ENCODE measurements at regions not wholly inside any gene's neighbourhood (a gene's known extent, or its start where the extent isn't known, plus 50 kb on each side); places are given as distances from the start of the nearest gene placed in this dataset.

DNA sequence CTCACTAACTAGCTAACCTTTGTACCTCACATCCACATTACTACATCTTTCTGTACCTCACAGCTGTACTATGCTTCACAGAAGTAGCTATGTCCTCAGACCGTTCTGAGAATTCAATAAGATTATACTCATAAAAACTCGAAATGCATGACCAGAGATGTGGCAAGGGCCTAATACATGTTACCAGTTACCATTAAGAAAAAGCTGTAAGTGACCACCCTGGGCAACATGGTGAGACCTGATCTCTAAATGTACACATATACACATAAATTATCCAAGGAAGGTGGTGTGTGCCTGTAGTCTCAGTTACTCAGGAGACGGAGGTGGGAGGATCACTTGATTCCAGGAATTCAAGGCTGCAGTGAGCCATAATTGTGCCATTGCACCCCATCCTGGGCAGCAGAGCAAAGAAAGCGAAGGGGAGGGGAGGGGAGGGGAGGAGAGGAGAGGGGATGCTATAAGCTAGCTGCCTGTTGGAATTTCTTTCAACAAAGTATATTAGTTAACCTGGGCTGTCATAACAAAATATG lies 482.6 kb upstream of the ZNF717 start:
- Histone ChIP-seq H3K4me1 (ENCODE audit: control insufficient read depth, insufficient read depth, low read length) (no peaks in the 10 kb centered on the region), H3K36me3 (ENCODE audit: control insufficient read depth in 2 of 2, insufficient read depth in 2 of 2, low read length in 1 of 2) (no peaks in the 10 kb centered on the region), H3K4me3 (no peak overlapping the region), H2AFZ (ENCODE audit: control insufficient read depth, low read depth, low read length) (no peak overlapping the region), H3K9me3 (replicated peaks; ENCODE audit: control insufficient read depth, insufficient read depth, low read length) (no peaks in the 10 kb centered on the region), H3K27ac (ENCODE audit: control insufficient read depth, insufficient read depth) (no peak overlapping the region), H4K20me1 (ENCODE audit: control insufficient read depth, insufficient read depth) (no peaks in the 10 kb centered on the region), H3K79me2 (ENCODE audit: control insufficient read depth, insufficient read depth, low read length) (no peaks in the 10 kb centered on the region), H3K4me2 (ENCODE audit: control insufficient read depth, insufficient read depth) (no peak overlapping the region), H3K27me3 (replicated peaks in 1 of 2; ENCODE audit: control insufficient read depth in 2 of 2, insufficient read depth in 2 of 2, low read length in 1 of 2) (no peaks in the 10 kb centered on the region), H3K9ac (ENCODE audit: control insufficient read depth, insufficient read depth, low read length) (no peak overlapping the region)
- in situ Hi-C loops (cut with MboI) (no loop called here), intact Hi-C loops (cut with micrococcal nuclease; ENCODE audit: unreplicated experiment) (no loop called here)
- RAD21 ChIA-PET (ENCODE audit: unreplicated experiment): interaction anchor here (0.5 to 0.9 kb wide), 2 partner anchors 9 to 38 kb away, joined by 3 to 5 read pairs; no protein-coding TSS in a partner anchor
- BruUV-seq (replicated peaks): no TSS peak
- DNase-seq (ENCODE audit: low read depth, low spot score) (no peak), FAIRE-seq (no peak), ATAC-seq (no peak)
- POLR2A ChIA-PET: no interaction called here
- 14% methylated on average over 3 of the region's 4 CpGs for WGBS (ENCODE audit: insufficient coverage, insufficient replicate concordance, low lambda C conversion rate, missing lambda C conversion rate)
- SMC1A ChIA-PET (ENCODE audit: uncharacterized antibody, unreplicated experiment): no interaction called here
- TF ChIP-seq POU2F2 (IDR thresholded peaks at IDR 0.05; ENCODE audit: borderline replicate concordance, low read depth, low read length) (no peak), JUNB (IDR thresholded peaks at IDR 0.05) (no peak), SIN3A (IDR thresholded peaks at IDR 0.05; ENCODE audit: low read depth, low read length) (no peak), NFIC (IDR thresholded peaks at IDR 0.05; ENCODE audit: low read depth, low read length) (no peak), ZZZ3 (IDR thresholded peaks at IDR 0.05; ENCODE audit: control insufficient read depth, insufficient read length, low read depth) (no peak), HDGF (IDR thresholded peaks at IDR 0.05) (no peak)
- CTCF ChIA-PET: no interaction called here

- ChIA-PET CTCF (no interaction called here), POLR2A (no interaction called here), SMC1A (ENCODE audit: uncharacterized antibody, unreplicated experiment) (interaction anchor here (1.0 kb wide), 1 partner anchor 20 kb away, joined by 3 read pairs; no protein-coding TSS in a partner anchor), RAD21 (ENCODE audit: unreplicated experiment) (no interaction called here)
- Histone ChIP-seq H3K36me3 (ENCODE audit: control insufficient read depth in 2 of 2, insufficient read depth in 2 of 2, low read length in 1 of 2) (no peaks in the 10 kb centered on the region), H2AFZ (ENCODE audit: control insufficient read depth, low read depth, low read length) (no peak overlapping the region), H3K4me1 (ENCODE audit: control insufficient read depth, insufficient read depth, low read length) (no peaks in the 10 kb centered on the region), H3K9me3 (replicated peaks; ENCODE audit: control insufficient read depth, insufficient read depth, low read length) (no peaks in the 10 kb centered on the region), H3K27ac (ENCODE audit: control insufficient read depth, insufficient read depth) (no peak overlapping the region), H3K27me3 (replicated peaks in 1 of 2; ENCODE audit: control insufficient read depth in 2 of 2, insufficient read depth in 2 of 2, low read length in 1 of 2) (no peaks in the 10 kb centered on the region), H3K9ac (ENCODE audit: control insufficient read depth, insufficient read depth, low read length) (no peak overlapping the region), H3K79me2 (ENCODE audit: control insufficient read depth, insufficient read depth, low read length) (no peaks in the 10 kb centered on the region), H3K4me3 (no peak overlapping the region), H3K4me2 (ENCODE audit: control insufficient read depth, insufficient read depth) (no peak overlapping the region), H4K20me1 (ENCODE audit: control insufficient read depth, insufficient read depth) (no peaks in the 10 kb centered on the region)
- 10% methylated on average over 8 of the region's 9 CpGs for WGBS (ENCODE audit: insufficient coverage, insufficient replicate concordance, low lambda C conversion rate, missing lambda C conversion rate)
- FAIRE-seq (no peak), ATAC-seq (no peak), DNase-seq (ENCODE audit: low read depth, low spot score) (no peak)
- no TSS peak for BruUV-seq (replicated peaks)
- intact Hi-C loops (cut with micrococcal nuclease; ENCODE audit: unreplicated experiment) (no loop called here), in situ Hi-C loops (cut with MboI) (no loop called here)
- TF ChIP-seq IKZF2 (IDR thresholded peaks at IDR 0.05) (no peak), GABPA (IDR thresholded peaks at IDR 0.05; ENCODE audit: low read depth) (no peak), BRCA1 (IDR thresholded peaks at IDR 0.05; ENCODE audit: low read depth, low read length) (no peak), FOXM1 (IDR thresholded peaks at IDR 0.05; ENCODE audit: low read depth, low read length) (no peak), TCF3 (IDR thresholded peaks at IDR 0.05; ENCODE audit: borderline replicate concordance, insufficient read depth, low read depth, low read length) (no peak), BMI1 (IDR thresholded peaks at IDR 0.05; ENCODE audit: borderline replicate concordance) (no peak), RAD51 (IDR thresholded peaks at IDR 0.05) (no peak), RBBP5 (conservative IDR thresholded peaks at IDR 0.05) (no peak), WRNIP1 (IDR thresholded peaks at IDR 0.05; ENCODE audit: borderline replicate concordance, low read depth, low read length) (no peak), NBN (IDR thresholded peaks at IDR 0.05) (no peak), ZNF274 (IDR thresholded peaks at IDR 0.05; ENCODE audit: insufficient read depth, insufficient read length) (no peak), EZH2 (IDR thresholded peaks at IDR 0.05; ENCODE audit: borderline replicate concordance, control insufficient read depth, low read depth, low read length) (no peak), ASH2L (IDR thresholded peaks at IDR 0.05; ENCODE audit: borderline replicate concordance, low read depth) (no peak)
- TF ChIP-seq, protein P1, sequence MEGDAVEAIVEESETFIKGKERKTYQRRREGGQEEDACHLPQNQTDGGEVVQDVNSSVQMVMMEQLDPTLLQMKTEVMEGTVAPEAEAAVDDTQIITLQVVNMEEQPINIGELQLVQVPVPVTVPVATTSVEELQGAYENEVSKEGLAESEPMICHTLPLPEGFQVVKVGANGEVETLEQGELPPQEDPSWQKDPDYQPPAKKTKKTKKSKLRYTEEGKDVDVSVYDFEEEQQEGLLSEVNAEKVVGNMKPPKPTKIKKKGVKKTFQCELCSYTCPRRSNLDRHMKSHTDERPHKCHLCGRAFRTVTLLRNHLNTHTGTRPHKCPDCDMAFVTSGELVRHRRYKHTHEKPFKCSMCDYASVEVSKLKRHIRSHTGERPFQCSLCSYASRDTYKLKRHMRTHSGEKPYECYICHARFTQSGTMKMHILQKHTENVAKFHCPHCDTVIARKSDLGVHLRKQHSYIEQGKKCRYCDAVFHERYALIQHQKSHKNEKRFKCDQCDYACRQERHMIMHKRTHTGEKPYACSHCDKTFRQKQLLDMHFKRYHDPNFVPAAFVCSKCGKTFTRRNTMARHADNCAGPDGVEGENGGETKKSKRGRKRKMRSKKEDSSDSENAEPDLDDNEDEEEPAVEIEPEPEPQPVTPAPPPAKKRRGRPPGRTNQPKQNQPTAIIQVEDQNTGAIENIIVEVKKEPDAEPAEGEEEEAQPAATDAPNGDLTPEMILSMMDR (IDR thresholded peaks at IDR 0.05 in 2 of 3, conservative IDR thresholded peaks at IDR 0.05 in 1 of 3; ENCODE audit: control insufficient read depth in 2 of 3, extremely low read depth in 1 of 3, insufficient read depth in 1 of 3, low read depth in 3 of 3, low read length in 3 of 3): no peak
Observed at GRCh38 chr3:76293856-76294255, 508.5 kb upstream of the ZNF717 start.
